ENCODE measurements at regions not wholly inside any gene's neighbourhood (a gene's known extent, or its start where the extent isn't known, plus 50 kb on each side); places are given as distances from the start of the nearest gene placed in this dataset.

DNA sequence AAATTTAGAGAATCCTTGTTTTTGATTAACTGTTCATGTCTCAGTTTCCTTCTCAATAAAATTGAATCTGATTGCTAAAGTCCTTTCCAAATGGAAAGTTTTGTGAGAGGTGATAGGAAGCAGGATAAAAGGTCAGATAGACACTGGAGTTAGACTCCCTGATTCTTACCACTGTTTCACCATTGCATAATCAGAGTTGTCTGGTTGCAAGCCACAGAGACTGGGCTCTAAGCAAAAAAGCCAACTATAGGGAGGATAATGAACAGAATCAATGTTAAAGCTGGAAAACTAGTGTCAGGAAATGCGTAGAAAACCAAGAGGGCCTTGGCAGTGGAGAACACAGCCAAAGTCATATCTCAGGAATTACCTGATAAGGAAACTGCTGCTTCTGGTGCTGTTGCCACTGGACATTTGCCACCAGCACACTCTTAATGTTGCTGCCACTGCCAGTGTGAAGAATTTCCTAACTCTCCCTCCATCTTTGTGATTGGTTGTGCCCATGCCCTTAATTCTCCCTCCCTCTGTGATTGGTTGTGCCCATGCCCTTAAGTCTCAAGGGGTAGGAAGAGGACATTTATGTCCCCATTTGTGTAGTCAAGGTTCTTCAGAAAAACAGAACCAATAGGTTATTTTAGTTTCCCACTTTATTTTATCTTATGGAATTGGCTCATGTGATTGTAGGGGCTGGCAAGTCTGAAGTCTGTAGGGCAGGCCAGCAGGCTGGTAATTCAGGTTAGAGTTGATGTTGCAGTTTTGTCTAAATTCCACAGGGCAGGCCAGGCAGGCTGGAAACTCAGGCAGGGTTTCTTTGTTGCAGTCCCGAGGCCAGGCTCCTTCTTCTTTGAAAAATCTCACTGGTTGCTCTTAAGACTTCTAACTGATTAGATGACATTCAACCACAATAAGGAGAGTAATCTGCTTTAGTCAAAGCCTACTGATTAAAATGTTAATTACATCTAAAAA lies 639.0 kb downstream of the REEP3 start:
- no peak for TF ChIP-seq EZH2 (optimal IDR thresholded peaks at IDR 0.05; ENCODE audit: low read depth, low read length)
- TF ChIP-seq, protein P1, sequence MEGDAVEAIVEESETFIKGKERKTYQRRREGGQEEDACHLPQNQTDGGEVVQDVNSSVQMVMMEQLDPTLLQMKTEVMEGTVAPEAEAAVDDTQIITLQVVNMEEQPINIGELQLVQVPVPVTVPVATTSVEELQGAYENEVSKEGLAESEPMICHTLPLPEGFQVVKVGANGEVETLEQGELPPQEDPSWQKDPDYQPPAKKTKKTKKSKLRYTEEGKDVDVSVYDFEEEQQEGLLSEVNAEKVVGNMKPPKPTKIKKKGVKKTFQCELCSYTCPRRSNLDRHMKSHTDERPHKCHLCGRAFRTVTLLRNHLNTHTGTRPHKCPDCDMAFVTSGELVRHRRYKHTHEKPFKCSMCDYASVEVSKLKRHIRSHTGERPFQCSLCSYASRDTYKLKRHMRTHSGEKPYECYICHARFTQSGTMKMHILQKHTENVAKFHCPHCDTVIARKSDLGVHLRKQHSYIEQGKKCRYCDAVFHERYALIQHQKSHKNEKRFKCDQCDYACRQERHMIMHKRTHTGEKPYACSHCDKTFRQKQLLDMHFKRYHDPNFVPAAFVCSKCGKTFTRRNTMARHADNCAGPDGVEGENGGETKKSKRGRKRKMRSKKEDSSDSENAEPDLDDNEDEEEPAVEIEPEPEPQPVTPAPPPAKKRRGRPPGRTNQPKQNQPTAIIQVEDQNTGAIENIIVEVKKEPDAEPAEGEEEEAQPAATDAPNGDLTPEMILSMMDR (IDR thresholded peaks at IDR 0.05; ENCODE audit: low read length), result no peak

All from MM.1S (cell line).